K562 (cell line): ENCODE measurements at regions not wholly inside any gene's neighbourhood (a gene's known extent, or its start where the extent isn't known, plus 50 kb on each side); places are given as distances from the start of the nearest gene placed in this dataset.

Source experiments
- ARID1B ChIP-seq: fragments of 450-650 bp; IDR thresholded peaks from 2 replicates; pipeline ENCODE4 v1.6.1; 2016; ENCODE audit warnings: antibody characterized with exemption, mild to moderate bottlenecking, inconsistent platforms
- CREM ChIP-seq: IDR thresholded peaks from 2 replicates; pipeline ENCODE4 v1.6.1; 2014; ENCODE audit warnings: antibody characterized with exemption, low read depth
- CTBP1 ChIP-seq: fragments of 450-650 bp; IDR thresholded peaks from 2 replicates; pipeline ENCODE4 v1.6.1; 2016; ENCODE audit warnings: borderline replicate concordance
- CXXC5 ChIP-seq: fragments of 250-450 bp; sonication (Bioruptor Pico); IDR thresholded peaks from 2 replicates; pipeline ENCODE4 v1.8.0; 2022; ENCODE audit warnings: inconsistent platforms, mild to moderate bottlenecking, moderate library complexity
- EGR1 ChIP-seq: fragments of 450-650 bp; conservative IDR thresholded peaks from 2 replicates; pipeline ENCODE4 v1.6.1; 2017; ENCODE audit warnings: mild to moderate bottlenecking
- EP400 ChIP-seq: fragments of 450-650 bp; IDR thresholded peaks from 2 replicates; pipeline ENCODE4 v1.6.1; 2017; ENCODE audit warnings: antibody characterized with exemption, mild to moderate bottlenecking, moderate library complexity
- GATA2 ChIP-seq: sonication (generic); formaldehyde crosslinking; IDR thresholded peaks from 2 replicates; pipeline ENCODE4 v1.4.0; 2020; ENCODE audit warnings: mild to moderate bottlenecking, missing genetic modification reagents
- GTF2B ChIP-seq: IDR thresholded peaks from 2 replicates; pipeline ENCODE4 v1.6.1; 2011; ENCODE audit not compliant: insufficient read length; ENCODE audit errors: extremely low read depth
- GTF2F1 ChIP-seq: IDR thresholded peaks from 2 replicates; pipeline ENCODE4 v1.6.1; 2011; ENCODE audit warnings: low read depth, low read length, improper control_type of control experiment
- HDAC1 ChIP-seq, 2 experiments: fragments of 450-650 bp; IDR thresholded peaks; 2 replicates each; pipeline ENCODE4 v1.6.1; 2016 to 2017; ENCODE audit warnings: inconsistent platforms in 1 of 2, mild to moderate bottlenecking in 1 of 2, moderate library complexity in 1 of 2
- IRF1 ChIP-seq: sonication (generic); formaldehyde crosslinking; IDR thresholded peaks from 2 replicates; pipeline ENCODE4 v1.8.0; 2022; ENCODE audit warnings: missing genetic modification reagents, mild to moderate bottlenecking, borderline replicate concordance
- MAFK ChIP-seq: IDR thresholded peaks from 2 replicates; pipeline ENCODE4 v1.6.1; 2011; ENCODE audit warnings: low read length, improper control_type of control experiment
- NCOA4 ChIP-seq: fragments of 450-650 bp; IDR thresholded peaks from 2 replicates; pipeline ENCODE4 v1.6.1; 2018; ENCODE audit warnings: mild to moderate bottlenecking; ENCODE audit not compliant: partially characterized antibody
- PRPF4 ChIP-seq: fragments of 200-400 bp; formaldehyde crosslinking; IDR thresholded peaks from one replicate; pipeline ENCODE4 v1.6.1; 2017; ENCODE audit warnings: low read length, low read depth, mild to moderate bottlenecking; ENCODE audit not compliant: insufficient read depth, poor library complexity, severe bottlenecking
- SIX5 ChIP-seq, 2 experiments: IDR thresholded peaks; 2 replicates each; pipeline ENCODE4 v1.6.1; 2011; ENCODE audit warnings: low read length in 2 of 2, borderline replicate concordance in 1 of 2, low read depth in 1 of 2, mild to moderate bottlenecking in 1 of 2, moderate library complexity in 1 of 2; ENCODE audit not compliant: insufficient read depth in 1 of 2
- TRIM28 ChIP-seq: fragments of 450-650 bp; IDR thresholded peaks from 2 replicates; pipeline ENCODE4 v1.6.1; 2017
- XRCC5 ChIP-seq: fragments of 200-400 bp; formaldehyde crosslinking; IDR thresholded peaks from 2 replicates; pipeline ENCODE4 v1.6.1; 2017; ENCODE audit warnings: low read depth, mild to moderate bottlenecking, low read length
- ZNF174 ChIP-seq: fragments of 250-450 bp; sonication (Bioruptor Pico); IDR thresholded peaks from 2 replicates; pipeline ENCODE4 v1.4.0; 2020; ENCODE audit warnings: mild to moderate bottlenecking
- ZNF282 ChIP-seq: sonication (generic); formaldehyde crosslinking; IDR thresholded peaks from 2 replicates; pipeline ENCODE4 v1.8.1; 2023; ENCODE audit warnings: missing genetic modification reagents
- ZNF311 ChIP-seq: fragments of 250-450 bp; sonication (Bioruptor Pico); IDR thresholded peaks from 2 replicates; pipeline ENCODE4 v1.4.0; 2020; ENCODE audit warnings: mild to moderate bottlenecking, moderate library complexity
- ZNF408 ChIP-seq: fragments of 250-450 bp; sonication (Bioruptor Pico); IDR thresholded peaks from 2 replicates; pipeline ENCODE4 v1.4.0; 2020; ENCODE audit warnings: low read depth, mild to moderate bottlenecking, moderate library complexity
- ZNF586 ChIP-seq: fragments of 450-650 bp; formaldehyde crosslinking; conservative IDR thresholded peaks from 2 replicates; pipeline ENCODE4 v1.4.0; 2020; ENCODE audit warnings: mild to moderate bottlenecking, moderate library complexity
- ZNF609 ChIP-seq: sonication (generic); formaldehyde crosslinking; IDR thresholded peaks from 2 replicates; pipeline ENCODE4 v1.8.1; 2023; ENCODE audit warnings: missing genetic modification reagents, mild to moderate bottlenecking, borderline replicate concordance
- ZNF696 ChIP-seq: fragments of 250-450 bp; sonication (Bioruptor Pico); conservative IDR thresholded peaks from 2 replicates; pipeline ENCODE4 v1.4.0; 2020; ENCODE audit warnings: mild to moderate bottlenecking, moderate library complexity
- ZNF830 ChIP-seq: fragments of 250-450 bp; sonication (Bioruptor Pico); IDR thresholded peaks from 2 replicates; pipeline ENCODE4 v1.5.0; 2021; ENCODE audit warnings: mild to moderate bottlenecking

- TF ChIP-seq ZNF408: no peak
- peak; percentile 62 for TF ChIP-seq GATA2 (CRISPR knock-in tag)
- TF ChIP-seq ZNF282 (CRISPR knock-in tag): no peak
- no peak; the same call in 1 of the 2 replicates for TF ChIP-seq ZNF311 (CRISPR knock-in tag)
- no peak for TF ChIP-seq ZNF174 (CRISPR knock-in tag)
- TF ChIP-seq MAFK: peak; percentile 27; the same call in 1 of the 2 replicates
- TF ChIP-seq ZNF696 (CRISPR knock-in tag): no peak
- no peak for TF ChIP-seq GTF2F1
- no peak for TF ChIP-seq SIX5 (IDR thresholded peaks at IDR 0.05; ENCODE audit: borderline replicate concordance in 1 of 2, insufficient read depth in 1 of 2, low read depth in 1 of 2, low read length in 2 of 2)
- TF ChIP-seq EGR1: no peak
- TF ChIP-seq HDAC1 (IDR thresholded peaks at IDR 0.05): no peak
- no peak for TF ChIP-seq GTF2B
- no peak for TF ChIP-seq IRF1 (CRISPR knock-in tag)
- no peak for TF ChIP-seq NCOA4
- peak; percentile 92 for TF ChIP-seq ARID1B
- no peak for TF ChIP-seq TRIM28
- peak; percentile 71 for TF ChIP-seq CXXC5
- peak; percentile 85 for TF ChIP-seq EP400
- TF ChIP-seq CTBP1: peak; percentile 97
- no peak for TF ChIP-seq PRPF4
- no peak for TF ChIP-seq ZNF586 (CRISPR knock-in tag)
- no peak for TF ChIP-seq XRCC5
- no peak for TF ChIP-seq ZNF830 (CRISPR knock-in tag)
- no peak for TF ChIP-seq ZNF609 (CRISPR knock-in tag)
- TF ChIP-seq CREM: peak; percentile 77
These were observed 62.3 kb downstream of the ADCYAP1 start (continued) for GRCh38 chr18:966759-967576.
